ENCODE measurements at regions not wholly inside any gene's neighbourhood (a gene's known extent, or its start where the extent isn't known, plus 50 kb on each side); places are given as distances from the start of the nearest gene placed in this dataset.

DNA sequence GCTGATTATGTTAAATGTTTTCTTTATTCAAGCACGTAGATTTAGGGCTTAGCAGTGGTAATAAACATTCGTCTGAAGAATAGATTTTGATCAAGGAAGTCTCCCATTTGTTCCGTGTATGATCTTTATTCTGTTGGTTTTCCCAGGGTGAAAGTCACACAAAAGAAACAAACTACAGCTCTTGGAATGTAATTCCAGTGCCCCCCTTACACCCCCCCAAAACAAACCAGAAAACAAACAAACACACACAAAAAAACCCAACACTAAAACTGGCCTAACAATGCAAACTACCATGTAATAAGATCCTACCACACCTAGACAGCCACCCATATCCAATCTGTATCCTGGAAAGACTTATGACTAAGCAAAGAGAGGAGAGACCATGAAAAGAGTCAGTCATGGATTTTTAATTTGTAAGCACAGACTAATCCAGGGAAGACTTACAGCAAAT is 196.2 kb upstream of the ELL2 start:
- DNase-seq: no peak

DNA sequence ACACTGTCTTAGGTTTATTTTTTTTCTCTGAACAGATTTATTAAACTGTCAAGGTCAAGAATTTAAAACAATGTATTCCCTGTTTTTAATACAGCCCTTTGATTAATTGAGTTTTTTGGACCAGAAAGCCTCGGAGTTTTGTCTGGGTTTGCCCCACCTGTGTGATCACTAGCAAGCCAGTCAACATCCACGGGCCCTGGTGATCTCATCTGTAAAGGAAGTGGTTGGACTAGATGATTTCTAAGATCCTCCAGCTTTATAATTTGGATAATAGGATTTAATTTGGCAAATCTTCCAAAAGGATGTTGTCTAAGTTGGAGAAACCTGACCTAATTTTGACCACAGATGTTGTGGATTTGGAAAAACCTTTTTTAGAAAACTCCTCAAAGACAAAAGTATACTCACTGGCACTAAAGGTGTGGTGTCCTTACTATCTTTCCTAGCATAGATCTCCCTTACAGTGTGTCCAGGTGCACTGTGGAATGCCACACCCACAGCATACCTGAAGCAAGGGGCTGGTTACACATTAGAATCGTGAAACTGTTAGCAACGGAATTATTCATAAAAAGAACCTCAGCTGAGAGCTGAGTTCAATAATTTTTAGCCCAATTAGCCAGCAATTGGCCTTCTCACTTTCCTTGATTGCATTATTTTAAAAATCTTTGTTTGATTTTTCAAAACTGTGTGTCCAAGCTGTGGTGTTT is 195.6 kb upstream of the ELL2 start:
- no peak for DNase-seq

DNA sequence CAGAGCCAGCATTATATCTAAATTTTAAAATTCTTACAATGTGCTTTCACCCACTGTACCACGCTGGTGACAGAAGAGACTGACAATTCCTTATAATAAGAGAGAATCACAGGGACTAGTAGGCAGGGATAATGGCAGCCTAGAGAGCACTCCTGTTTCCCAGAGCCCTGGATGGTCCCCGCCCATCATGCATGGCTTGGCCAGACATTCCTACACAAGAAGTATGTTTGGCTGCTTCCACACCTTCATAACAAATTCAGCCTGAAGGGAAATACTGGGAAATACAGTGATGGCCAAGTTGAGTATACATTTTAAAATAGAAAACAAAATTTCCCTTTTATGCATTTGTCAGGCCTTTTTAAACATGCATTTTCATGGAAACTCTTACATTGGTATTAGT is 193.5 kb upstream of the ELL2 start:
- no peak for DNase-seq

DNA sequence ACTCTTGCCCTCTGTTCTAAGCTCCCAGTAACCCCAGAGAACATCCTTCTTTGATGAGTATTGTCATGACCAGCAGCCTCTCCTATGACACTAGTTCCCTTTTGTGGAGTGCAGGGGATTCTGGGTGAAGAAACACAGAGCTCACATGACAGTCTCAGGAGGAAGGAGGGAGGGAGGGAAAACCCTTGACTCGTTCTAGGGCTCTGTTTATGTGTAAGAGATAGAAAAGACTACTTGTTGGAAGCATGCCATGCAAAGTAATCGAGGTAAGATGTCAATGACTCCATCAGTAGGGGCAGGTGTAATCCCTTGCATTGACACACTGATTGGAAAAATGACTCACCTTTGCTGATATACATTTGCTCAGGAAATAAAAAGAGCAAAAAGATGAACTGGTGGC is 190.2 kb upstream of the ELL2 start:
- DNase-seq: no peak

DNA sequence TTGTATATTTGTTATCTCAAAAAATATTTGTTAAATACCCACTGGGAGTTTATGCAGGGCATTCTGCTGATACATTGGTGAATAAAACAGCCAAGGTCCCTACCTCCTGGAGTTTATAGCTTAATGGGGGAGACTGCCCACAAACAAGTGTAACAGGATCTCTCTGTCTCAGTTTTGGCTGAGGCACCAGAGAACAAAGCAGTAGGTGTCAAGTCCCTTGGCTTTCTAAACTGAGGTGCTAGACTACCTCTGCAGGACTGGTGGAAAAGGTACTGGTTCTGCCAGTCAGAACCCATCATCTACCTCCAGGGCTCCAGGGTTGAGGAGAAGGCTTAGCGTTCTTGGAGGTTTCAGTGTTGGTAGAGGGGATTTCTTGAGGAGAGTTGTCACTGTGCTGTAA is 188.4 kb upstream of the ELL2 start:
- no peak for DNase-seq

DNA sequence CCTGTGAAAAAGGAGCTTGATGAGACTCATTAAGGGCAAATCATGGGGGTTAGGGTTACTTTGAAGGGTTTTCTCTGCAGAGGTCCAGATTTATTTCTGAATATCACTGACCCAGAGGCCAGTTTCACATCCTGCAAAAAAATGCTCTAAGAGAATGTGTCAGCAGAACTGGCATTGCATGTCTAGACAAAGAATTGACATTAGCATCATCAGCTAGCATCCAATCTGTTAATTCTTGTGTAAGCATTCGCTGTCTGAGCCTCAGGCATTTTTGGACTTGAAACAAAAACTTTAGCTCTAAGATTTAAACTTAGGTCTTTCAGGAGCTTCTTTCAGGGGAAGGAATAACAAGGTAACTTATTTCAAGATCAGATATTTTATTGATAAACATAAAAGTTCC is 187.9 kb upstream of the ELL2 start:
- DNase-seq: no peak

DNA sequence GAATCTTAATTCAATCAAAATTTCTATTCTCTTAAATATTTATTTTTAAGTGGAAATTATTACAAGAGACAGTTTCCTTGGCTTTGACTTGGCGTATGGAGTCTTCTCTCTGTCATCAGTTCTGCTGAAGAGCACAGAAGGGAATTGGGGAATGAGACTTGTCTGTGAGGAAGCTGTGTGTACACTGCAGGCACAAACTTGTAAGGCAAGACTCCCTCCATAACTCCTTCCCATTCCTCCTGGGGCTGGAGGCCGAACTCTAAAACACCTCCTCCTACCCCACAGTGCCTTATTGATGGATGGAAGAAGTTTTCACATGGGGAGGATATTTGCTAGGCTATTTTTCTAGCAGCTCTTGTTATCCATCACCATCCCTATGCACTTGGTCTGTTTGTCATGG is 187.4 kb upstream of the ELL2 start:
- no peak for DNase-seq

DNA sequence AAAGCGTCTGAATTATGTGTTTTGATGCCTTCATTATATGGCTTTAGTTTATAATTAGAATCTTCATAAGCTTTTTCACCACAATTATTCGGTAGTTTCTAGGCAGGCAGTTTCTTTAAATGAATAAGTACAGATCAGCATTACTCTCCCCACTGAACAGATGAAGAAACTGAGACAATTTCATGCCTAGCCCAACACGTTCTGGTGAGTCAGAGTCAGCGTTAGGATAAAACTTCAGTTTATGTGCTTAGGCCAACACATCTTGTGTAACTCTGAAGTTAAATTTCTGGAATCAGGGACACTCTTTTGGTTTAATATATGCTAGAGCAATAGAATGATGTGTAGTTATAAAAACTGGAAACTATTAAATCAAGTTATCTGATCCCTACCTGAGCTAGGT is 186.7 kb upstream of the ELL2 start:
- DNase-seq: no peak

DNA sequence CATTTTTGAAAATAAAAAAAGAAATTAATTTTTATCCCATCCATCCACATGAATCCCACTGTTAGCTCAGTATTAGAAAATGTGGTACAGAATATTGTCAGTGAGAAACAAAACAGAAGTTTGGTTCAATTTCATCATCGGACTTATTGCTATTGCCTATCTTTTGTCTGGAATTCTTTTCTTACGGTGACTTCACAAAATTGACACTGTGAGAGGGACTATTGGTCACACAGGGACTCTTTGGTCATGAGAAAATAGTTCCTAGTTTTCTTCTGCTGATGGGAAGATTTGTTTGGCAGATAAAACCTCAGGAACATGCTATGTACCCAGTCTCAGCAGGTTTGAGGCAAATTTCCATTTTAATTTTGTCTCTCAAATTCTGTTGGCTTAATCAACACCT is 186.2 kb upstream of the ELL2 start:
- no peak for DNase-seq

DNA sequence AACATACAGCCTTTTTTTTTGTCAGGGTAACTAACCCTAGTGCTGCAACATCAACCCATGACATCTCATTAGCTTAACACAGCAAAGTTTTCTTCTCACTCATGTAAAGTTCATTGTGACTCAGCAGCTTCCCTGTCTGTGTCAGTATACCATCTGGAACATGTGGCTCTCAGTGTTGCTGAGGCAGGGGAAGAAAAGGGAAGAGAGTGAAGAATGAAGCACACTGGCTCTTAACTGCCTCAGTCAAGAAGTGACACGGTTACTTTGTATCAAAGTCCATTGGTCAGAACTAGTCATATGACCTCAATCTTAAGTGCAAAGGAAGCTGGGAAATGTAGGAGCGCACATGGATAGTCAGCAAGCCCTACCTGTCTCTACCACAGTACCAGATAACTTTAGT is 185.0 kb upstream of the ELL2 start:
- DNase-seq: no peak

DNA sequence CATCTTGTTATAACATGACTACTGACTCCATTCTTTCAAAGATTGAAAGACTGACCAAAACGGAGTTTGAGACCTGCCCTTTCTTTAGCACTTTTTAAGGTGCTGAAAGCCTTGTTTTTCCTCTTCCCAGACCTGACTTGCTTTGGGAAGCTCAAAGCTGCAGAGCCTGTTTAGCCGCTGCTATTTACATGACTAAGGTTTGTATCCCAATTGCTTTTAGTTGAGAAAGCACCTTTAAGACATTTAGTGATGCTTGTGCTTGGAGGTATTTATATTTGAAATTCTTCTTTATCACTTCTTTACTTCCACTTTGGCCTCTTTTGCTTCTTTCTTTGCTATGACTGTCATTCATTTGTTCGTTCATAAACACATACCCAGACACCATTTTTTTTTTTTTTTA is 182.6 kb upstream of the ELL2 start:
- no peak for DNase-seq

DNA sequence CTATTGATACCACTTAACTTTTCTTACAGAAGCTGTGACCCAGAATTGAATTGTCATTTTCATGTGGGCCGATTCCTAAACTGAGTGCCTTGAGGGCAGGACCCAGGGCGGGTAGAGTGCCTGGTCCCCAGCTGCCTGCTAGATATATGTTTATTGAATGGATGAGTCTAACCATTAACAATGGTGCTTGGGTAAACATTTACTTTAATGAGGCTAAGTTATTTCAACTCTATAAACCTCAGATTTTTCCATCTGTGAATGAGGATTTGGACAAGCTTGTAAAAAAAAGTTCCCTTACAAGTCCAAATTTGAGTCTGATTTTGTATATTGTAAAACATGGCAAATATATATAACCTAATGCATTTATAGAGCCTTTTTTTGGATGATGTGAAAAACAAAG is 181.8 kb upstream of the ELL2 start:
- no peak for DNase-seq

DNA sequence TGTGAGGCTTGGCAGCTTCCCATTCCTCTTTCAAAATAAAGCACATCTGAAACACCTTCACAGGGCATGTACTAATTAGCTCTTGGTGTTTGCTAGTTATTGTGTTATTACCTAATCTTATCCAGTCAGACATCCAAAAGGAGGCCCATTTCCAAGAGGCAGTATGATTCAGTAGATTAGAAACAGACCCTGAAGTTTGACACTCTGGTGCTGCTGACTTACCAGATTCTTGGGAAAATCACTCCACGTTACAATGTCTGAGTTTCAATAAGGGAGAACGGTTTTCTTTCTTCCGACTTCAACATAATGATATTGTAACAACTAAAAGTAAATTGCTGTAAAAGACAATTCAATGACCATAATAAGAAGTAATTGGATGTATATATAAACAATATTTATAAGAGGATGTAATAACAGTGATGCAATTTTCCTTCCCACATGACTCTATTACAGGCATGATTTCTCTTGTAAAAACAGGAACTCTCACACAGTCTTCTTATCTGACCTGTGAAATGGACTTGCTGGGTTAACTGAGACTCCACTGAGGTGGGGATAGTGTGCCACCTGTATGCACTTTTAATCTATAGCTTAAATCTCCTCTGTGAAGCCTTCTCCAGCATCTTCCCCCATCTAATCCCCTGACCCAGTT is 181.3 kb upstream of the ELL2 start:
- DNase-seq: no peak

DNA sequence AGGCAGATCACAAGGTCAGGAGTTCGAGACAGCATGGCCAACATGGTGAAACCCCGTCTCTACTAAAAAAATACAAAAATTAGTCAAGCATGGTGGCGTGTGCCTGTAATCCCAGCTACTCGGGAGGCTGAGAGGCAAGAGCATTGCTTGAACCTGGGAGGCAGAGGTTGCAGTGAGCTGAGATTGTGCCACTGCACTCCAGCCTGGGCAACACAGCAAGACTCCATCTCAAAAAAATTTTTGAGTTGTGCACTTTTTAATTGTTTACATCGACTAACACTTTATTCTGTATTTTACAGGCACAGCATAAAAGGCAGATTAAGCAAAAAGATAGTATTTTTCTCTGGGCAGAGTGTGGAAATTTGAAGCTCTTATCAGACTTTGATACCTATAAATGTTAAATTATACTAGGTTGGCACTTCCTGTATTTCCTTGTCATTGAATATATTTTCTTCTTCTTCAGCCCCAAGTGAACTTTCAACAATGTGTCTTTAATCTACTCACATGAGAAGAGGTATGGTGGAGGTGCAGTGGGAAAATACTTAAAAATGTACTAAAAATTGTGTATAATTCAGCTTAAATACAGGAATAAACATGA is 180.6 kb upstream of the ELL2 start:
- no peak for DNase-seq

DNA sequence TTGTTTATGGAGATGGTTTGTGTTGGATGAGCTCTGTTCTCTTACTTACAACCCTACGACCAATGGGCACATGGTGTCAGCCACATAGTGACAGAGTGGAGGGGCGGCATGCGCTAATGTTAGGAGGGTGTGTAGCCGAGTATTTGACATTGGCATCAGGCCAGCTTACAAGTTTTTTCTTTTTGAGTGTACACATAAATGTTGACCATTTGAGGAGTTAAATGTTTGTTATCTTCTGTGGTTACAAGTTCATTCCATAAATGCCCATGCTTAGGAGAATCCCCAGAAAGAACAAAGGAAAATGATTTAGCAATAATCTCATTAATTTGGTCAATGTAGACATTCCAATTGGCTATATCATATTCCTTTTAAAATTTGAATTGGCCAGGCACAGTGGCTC is 180.1 kb upstream of the ELL2 start:
- no peak for DNase-seq

DNA sequence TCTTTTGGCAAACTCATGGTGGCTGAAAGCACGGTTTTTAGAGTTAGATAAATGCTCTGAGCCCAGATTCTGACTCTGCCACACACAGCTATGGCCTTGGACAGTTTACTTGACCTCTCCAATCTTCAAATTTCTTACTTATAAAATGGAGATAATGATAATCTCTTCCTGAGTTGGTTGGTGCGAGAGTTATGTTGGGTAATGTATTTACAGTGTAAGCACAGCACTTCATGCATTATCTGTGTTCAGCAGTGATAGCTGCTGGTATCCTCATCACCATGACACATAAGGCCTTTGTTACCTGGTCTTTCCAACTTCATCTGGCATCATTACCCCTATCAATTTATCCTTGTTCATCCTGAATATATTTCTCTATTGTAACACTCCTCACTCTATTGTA is 178.8 kb upstream of the ELL2 start:
- DNase-seq: no peak

DNA sequence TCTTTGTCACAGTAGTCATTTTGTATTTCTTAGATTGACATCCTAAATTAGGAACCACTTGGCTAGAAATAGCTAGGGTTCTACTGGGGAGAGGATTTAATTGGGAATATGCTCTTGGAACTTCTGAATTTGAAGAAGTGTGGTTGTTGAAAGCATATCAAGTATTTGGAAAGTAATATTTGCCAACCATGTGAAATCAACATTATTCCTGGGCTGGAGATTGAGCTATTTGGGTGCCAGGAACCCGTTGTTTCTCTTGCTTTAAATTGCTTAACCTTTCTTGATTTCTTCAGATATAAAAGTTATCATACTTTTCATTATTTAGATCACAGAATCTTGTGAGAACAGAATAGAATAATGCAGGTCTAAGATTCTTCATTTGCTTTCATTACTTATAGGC is 178.4 kb upstream of the ELL2 start:
- no peak for DNase-seq

DNA sequence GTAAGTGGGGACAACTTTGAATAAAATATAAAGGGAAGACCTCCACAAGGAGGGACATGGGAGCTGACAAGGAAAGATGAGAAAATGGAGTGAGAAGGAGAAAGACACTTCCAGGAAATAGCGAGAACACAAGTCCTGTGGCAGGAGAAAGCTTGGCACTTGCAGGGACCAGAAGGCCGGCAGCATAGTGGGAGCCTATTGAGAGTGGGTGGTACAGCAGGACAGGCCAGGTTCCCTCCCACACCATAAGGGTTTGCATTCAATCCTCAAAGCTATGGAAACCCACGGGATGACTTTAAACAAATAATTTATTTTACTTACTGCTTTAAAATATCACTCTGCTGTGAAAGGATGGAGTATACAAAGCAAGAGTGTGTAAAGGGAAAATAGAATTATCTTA is 173.2 kb upstream of the ELL2 start:
- DNase-seq: no peak

DNA sequence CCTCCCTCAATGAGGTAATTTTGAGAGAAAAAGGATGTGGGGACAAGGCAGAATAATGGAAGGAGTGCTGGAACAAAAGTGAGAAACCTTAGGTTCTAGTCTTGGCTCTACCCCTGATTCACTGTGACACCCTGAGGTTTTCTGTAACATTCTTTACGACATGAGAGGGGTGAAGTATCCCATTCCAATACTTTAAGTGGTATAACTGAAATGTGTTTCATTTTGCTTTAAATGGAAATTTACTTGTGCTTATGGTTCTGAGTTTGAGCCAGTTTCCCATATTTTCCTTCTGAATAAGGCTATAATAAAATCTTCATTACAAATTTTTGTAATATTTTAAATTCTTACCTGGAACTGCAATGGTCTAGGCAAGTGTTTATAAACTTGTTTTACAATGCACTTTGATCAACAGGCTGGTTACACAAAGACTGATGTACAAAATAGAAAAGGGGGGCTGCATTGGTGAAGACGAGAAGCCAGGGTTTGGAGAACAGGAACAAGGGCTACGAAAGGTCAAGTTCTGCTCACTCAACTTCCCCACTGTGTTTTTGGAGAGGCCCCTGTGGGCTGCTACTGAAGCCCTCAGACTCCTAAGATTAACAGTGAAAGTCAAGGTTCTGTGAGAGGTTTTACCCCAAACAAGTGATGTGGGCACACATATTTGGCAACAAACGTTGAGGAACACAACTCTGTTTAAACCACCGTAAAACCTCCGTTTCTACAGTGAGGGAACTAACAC is 171.9 kb upstream of the ELL2 start:
- DNase-seq: no peak

DNA sequence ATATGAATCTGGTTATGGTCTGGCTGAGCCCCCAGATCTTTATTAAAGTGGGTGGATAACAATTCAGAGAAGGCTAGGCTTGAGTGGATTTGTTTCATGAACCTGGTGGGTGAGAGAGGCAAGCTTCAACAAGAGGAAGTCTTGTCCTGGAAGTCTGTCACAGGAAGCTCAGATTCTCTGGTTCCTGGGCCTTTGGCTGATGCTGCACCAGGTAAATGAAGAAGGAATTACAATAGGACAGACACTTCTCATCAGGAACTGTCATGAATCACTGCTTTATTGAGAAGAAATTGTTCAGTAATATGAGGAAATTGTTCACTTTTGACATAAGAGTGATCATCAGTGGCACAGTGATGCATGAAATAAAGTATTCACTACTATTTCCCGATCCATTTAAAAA is 167.6 kb upstream of the ELL2 start:
- DNase-seq: no peak

DNA sequence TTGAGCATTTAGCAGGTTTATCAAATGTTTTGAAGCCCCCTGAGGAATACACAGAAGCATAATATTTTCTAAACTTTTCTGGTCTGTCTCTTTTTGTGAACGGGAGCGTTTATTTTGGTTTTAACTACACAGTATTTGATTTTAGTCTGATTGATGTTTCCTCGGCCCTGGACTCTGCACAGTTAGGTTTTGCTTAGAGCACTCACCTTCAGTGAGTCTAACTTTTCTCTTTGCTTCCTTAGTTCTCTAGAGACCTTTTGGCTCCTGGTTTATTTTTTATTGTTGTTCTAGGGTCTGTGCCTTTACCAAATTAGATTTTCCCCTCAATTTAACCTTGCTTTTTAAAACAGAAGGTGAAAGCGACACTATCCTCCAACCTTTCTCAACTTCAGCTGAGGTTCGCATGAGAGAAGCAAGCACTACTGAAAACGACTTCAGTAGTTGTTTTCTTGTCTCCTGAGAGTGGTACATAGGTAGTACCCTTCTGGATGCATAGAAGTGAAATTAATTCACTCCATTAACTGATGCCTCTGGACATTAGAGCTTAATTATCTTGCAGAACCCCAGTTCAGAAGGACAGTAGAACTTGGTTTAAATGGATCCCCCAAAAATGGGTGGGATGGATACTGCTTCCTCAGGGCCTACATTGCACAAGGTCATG is 166.7 kb upstream of the ELL2 start:
- DNase-seq: no peak

DNA sequence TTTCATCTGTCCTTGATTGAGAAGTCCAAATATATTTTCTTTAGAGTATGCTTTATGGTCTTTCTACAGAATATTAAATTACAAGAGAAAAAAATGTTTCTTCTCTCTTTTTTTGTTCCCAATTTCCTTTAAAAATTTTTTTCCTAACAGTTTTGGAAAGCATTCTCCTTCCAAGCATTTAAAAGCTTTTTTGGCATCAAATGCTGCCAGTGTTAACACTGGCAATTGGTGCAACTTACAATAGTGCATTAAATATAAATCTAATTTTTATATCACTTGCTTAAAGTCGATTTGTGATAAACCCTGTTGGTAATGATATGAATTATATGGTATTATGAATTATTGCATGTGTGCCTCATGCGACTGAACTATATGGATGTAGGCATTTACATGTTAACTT is 165.9 kb upstream of the ELL2 start:
- DNase-seq: no peak

DNA sequence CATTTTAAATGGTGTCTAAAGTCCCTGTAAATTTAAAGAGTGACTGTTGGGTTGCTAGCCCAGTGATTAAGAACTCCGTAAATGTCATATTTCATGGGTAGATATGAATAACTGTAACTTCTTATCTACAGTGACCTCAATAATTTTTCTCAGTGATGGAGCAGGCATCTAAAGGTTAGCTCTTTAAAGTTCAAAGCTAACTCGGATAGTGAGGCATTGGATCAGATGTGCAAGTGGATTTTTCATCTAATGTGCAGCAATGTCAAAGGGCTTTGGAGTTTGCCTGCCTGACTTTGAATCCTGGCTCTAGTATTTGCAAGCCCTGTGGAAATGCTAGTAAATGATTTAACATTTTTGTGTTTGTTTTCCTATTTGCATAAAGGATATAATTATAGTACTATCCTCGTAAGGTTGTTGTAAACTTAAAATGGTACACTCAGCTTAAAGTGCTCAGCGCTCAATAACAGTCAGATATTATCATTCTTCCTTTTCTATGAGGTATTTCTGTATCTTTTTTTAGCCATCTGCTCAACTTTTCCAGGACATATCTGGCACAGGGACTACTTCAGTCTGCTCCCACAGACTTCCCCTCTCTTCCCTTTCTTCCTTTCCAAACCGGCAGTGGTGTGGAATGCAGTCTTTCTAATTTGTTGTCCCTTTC is 163.7 kb upstream of the ELL2 start:
- DNase-seq: no peak

All from NCI-H1417 treated with DMSO at 0.1 percent for 48 hours (cell line).